ENCODE measurements at regions not wholly inside any gene's neighbourhood (a gene's known extent, or its start where the extent isn't known, plus 50 kb on each side); places are given as distances from the start of the nearest gene placed in this dataset.

DNA sequence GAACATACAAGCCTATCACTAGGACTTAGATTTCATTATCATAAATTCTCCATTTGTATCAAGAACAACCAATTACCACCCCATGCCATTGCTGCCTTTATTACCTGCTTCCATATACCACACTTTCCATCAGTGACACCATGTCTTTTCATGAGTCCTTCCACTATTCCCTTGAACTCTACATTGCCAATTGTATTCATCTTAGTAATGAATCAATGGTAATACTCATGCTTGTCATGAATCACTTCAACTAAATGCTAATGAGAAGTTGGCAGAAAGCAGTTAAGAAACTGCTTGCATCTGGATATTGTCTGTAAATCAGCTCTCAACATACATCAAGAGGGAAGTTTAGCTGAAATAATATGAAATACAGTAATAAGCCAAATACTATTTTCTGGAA lies 61.2 kb upstream of the RNF217 start (continued):
- TF ChIP-seq, protein P1, sequence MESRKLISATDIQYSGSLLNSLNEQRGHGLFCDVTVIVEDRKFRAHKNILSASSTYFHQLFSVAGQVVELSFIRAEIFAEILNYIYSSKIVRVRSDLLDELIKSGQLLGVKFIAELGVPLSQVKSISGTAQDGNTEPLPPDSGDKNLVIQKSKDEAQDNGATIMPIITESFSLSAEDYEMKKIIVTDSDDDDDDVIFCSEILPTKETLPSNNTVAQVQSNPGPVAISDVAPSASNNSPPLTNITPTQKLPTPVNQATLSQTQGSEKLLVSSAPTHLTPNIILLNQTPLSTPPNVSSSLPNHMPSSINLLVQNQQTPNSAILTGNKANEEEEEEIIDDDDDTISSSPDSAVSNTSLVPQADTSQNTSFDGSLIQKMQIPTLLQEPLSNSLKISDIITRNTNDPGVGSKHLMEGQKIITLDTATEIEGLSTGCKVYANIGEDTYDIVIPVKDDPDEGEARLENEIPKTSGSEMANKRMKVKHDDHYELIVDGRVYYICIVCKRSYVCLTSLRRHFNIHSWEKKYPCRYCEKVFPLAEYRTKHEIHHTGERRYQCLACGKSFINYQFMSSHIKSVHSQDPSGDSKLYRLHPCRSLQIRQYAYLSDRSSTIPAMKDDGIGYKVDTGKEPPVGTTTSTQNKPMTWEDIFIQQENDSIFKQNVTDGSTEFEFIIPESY (IDR thresholded peaks at IDR 0.05; ENCODE audit: extremely low read depth, insufficient replicate concordance, low read length), result no peak
- TF ChIP-seq CBX3 (IDR thresholded peaks at IDR 0.05; ENCODE audit: low read depth), result no peak
- no peak for TF ChIP-seq ZNF274 (IDR thresholded peaks at IDR 0.05; ENCODE audit: low read depth, low read length)
- TF ChIP-seq EGR1 (IDR thresholded peaks at IDR 0.05; ENCODE audit: low read depth), result no peak
- TF ChIP-seq, protein P2, sequence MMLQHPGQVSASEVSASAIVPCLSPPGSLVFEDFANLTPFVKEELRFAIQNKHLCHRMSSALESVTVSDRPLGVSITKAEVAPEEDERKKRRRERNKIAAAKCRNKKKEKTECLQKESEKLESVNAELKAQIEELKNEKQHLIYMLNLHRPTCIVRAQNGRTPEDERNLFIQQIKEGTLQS (IDR thresholded peaks at IDR 0.05), result no peak
- no peak for TF ChIP-seq FOSL1 (IDR thresholded peaks at IDR 0.05; ENCODE audit: low read depth)
- no peak for TF ChIP-seq POLR2AphosphoS5 (IDR thresholded peaks at IDR 0.05; ENCODE audit: low read depth, low read length)

DNA sequence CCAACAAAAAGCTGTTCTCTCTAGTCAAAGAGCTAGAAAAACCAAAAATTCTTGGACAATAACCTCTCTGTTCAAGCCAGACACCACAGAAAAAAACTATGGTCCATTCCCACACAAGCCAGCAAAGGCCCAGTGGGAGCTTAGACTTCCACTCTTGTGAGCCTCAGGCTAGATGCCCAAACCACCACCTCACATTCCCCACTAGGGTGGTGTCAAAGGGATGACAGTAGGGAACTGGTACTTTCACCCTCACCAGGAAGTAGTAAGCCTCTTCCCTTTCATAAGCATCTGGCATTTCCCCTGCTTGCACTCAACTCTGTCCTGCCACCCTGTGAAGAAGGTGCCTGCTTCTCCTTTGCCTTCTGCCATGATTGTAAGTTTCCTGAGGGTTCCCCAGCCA lies 58.4 kb upstream of the RNF217 start:
- no peaks in the 10 kb centered on the region for H4K20me1 ChIP-seq (ENCODE audit: insufficient read depth)
- ATAC-seq (peak; percentile 68), DNase-seq (ENCODE audit: low read depth, low spot score) (no peak)
- H3K27ac ChIP-seq (ENCODE audit: low read depth, low read length), result no peak overlapping the region
- no TSS peak for BruUV-seq (replicated peaks)
- H2AFZ ChIP-seq (ENCODE audit: low read depth, low read length, poor library complexity, severe bottlenecking), result no peak overlapping the region
- H3K27me3 ChIP-seq (ENCODE audit: insufficient read depth, low read length), result no peaks in the 10 kb centered on the region
- H3K79me2 ChIP-seq (ENCODE audit: insufficient read depth, low read length), result no peaks in the 10 kb centered on the region
- H3K9me3 ChIP-seq (ENCODE audit: control insufficient read depth in 1 of 2, insufficient read depth in 1 of 2, low read depth in 1 of 2, low read length in 2 of 2), result no peaks in the 10 kb centered on the region
- ChIA-PET RAD21 (ENCODE audit: low non-redundant PET in 1 of 2, low total read pairs in 2 of 2, uncharacterized antibody in 2 of 2, unreplicated experiment in 2 of 2) (no interaction called here), POLR2A (no interaction called here), CTCF (interaction anchor here (1.8 kb wide), 1 partner anchor 210 kb away, joined by 6 read pairs; no protein-coding TSS in a partner anchor)
- peaks cover 0 to 4% of the 10 kb centered on the region in 2 experiments; a peak in 1 of 4 replicates for H3K4me1 ChIP-seq (ENCODE audit: control insufficient read depth in 1 of 2, insufficient read depth in 2 of 2, low read length in 2 of 2)
- no peak overlapping the region for H3K4me3 ChIP-seq (replicated peaks in 1 of 2; ENCODE audit: low read depth in 1 of 2, low read length in 2 of 2)
- no peak overlapping the region for H3K4me2 ChIP-seq (ENCODE audit: low read length)
- no peak for TF ChIP-seq ELF1 (IDR thresholded peaks at IDR 0.05; ENCODE audit: borderline replicate concordance, low read depth)
- no peak for TF ChIP-seq POLR2AphosphoS5 (IDR thresholded peaks at IDR 0.05; ENCODE audit: low read depth, low read length)
- TF ChIP-seq EGR1 (IDR thresholded peaks at IDR 0.05; ENCODE audit: low read depth), result no peak
- no peak for TF ChIP-seq ZNF274 (IDR thresholded peaks at IDR 0.05; ENCODE audit: low read depth, low read length)
- TF ChIP-seq SIN3A (IDR thresholded peaks at IDR 0.05; ENCODE audit: low read depth), result no peak
- no peak for TF ChIP-seq EZH2phosphoT487 (IDR thresholded peaks at IDR 0.05; ENCODE audit: borderline replicate concordance)
- no peak for TF ChIP-seq RAD21 (IDR thresholded peaks at IDR 0.05; ENCODE audit: low read depth)
- intact Hi-C loops (cut with micrococcal nuclease), result no loop called here
- H3K36me3 ChIP-seq (ENCODE audit: control insufficient read depth in 1 of 2, insufficient read depth in 2 of 2, low read length in 2 of 2), result no peaks in the 10 kb centered on the region
- H3K9me2 ChIP-seq (ENCODE audit: insufficient read depth), result peaks cover 5% of the 10 kb centered on the region; the same call in 1 of the 2 replicates
- no peak overlapping the region for H3K9ac ChIP-seq (ENCODE audit: low read length)

Measured in HCT116 (cell line).